C1 segment of cervical spinal cord (tissue), 14 donors: ENCODE measurements at regions not wholly inside any gene's neighbourhood (a gene's known extent, or its start where the extent isn't known, plus 50 kb on each side); places are given as distances from the start of the nearest gene placed in this dataset.
"Not testable (repeated sequence)": the region's sequence is repeated elsewhere in the genome, so short reads cannot be mapped to it uniquely, and the experiment has no call there.

Source experiments
- DNase-seq, 14 donors: peaks; one replicate each; lab custom pipeline; 2025; lab: John Stamatoyannopoulos, UW

- DNase-seq, result no peak
Observed at GRCh38 chr1:4215391-4215790, 315.3 kb upstream of the C1orf174 start.

GRCh38 chr1:4216231-4216630 is 316.2 kb upstream of the C1orf174 start:
- DNase-seq, result no peak

DNA sequence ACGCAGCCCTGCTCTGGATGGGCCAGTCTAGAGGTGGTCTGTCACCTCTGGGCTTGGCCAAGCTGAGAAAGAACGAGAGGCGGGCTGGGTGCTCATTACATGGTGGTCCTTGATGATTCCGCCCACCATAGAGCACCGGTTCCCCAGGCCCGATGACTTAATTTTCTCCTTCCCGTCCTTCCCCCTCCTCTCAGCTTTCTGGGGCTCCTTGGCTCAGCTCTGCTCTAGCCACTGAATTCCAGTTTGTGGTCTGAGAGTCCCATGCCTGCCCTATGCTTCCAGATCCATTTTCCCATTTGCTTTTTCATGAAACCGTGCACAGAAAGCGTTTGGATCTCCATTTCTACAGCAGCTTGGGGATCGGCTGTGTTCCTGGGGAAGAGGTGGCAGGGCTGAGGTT is 318.5 kb upstream of the C1orf174 start:
- no peak for DNase-seq

DNA sequence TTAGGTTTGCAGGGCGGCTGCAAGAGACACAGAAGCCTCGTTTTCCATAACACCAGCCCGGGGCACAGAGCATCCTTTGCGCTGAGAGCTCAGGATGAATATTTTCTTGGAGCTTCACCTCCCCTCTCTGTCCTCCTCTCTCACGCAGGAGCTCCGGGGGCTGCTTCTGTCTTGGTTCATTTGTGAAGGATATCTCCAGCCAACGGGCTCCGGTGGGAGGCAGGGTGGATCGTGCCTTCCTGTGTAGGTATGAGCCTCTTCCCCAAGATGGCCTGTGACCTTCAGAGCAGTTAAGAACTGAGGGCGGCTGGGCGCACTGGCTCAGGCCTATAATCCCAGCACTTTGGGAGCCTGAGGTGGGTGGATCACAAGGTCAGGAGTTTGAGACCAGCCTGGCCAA is 319.0 kb upstream of the C1orf174 start:
- DNase-seq, result no peak

- DNase-seq, result no peak
Observed at GRCh38 chr1:4219826-4220225, 319.8 kb upstream of the C1orf174 start.

GRCh38 chr1:4220362-4220761 is 320.3 kb upstream of the C1orf174 start:
- DNase-seq, result no peak

GRCh38 chr1:4221107-4221506 is 321.0 kb upstream of the C1orf174 start:
- no peak for DNase-seq

DNA sequence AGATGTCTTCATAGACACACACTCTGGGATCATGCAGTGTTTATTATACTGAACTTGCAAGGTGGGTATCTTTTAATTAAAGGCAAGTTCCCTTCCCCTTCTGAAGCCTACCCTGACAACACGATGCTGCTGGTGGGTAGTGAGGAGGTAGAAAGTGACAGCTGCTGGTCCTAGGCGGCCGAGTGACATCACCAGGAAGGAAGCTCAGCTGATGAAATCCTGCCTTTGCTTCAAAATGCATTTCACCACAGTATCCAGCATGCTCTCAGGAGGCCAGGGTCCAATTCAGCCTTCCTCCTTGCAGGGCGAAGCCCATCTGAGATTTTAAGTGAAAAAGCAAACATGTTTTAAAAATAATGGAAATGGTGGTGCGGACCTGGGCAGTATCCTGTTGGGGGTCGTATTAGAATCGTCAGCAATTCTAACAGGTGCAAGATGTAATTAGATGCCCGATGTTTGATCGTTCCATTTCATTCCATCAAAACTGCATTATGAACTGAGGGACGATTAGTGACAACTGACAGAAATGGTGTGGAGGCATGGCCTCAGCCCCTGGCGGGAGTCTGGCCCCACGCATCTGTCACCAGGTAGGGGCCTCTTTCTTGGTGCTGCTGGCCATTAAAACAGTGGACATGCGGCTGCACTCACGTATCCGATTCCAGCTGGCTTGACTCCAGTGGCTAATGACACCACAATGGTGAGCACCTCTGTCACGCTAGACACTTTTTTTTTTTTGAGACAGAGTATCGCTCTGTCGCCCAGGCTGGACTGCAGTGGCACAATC is 324.8 kb upstream of the C1orf174 start:
- DNase-seq, result no peak

DNA sequence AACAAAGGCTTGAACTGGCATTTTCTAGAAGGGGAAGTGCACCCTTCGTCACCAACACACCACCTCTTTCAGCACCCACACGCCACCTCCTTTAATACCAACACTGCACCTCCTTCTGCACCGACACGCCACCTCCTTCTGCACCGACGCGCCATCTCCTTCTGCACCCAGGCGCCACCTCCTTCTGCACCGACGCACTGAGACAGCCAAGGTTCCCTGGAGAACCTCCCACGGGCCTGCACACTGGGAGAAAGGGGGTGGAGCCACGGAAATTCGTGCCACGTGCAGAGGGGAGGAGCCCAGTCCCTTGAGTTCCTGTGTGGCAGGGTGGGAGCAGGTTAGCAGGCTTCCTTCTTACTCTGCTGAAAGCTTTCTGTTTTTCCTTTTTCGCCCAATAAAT is 327.9 kb upstream of the C1orf174 start:
- no peak for DNase-seq

DNA sequence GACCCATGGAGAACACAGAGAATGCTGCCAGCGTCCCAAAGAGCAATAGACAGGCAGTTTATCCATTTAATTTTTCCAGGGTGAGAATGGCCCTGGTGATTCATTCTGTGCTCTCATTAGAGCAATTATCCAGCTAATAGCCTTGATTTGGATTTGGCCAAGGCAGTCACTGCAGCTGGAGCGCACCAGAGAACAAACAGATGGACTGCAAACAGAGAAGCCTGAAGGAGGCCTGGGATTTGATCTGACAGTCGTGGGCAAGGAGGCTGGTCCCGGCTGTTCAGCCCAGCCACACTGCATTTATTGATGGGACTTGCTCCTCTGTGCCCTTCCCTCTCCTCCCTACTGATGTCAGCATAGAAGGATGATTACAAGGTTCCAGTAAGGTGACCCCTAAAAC is 353.9 kb upstream of the C1orf174 start:
- DNase-seq, result no peak

GRCh38 chr1:4256351-4256750 is 356.3 kb upstream of the C1orf174 start:
- no peak for DNase-seq

DNA sequence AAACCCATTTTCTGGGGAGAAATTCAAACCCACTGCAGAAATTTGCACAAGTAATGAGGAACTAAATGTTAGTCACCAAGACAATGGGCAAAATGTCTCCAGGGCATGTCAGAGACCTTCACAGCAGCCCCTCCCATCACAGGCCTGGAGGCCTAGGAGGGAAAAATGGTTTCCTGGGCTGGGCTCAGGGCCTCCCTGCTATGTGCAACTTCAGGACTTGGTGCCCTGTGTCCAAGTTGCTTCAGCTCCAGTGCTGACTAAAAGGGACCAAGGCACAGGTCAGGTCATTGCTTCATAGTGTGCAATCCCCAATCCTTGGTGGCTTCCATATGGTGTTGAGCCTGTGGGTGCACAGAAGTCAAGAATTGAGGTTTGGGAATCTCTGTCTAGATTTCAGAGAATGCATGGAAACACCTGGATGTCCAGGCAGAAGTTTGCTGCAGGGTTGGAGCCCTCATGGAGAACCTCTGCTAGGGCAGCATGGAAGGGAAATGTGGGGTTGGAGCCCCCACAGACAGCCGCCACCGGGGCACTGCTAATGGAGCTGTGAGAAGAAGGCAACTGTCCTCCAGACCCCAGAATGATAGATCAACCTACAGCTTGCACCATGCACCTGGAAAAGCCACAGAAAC is 358.2 kb upstream of the C1orf174 start:
- DNase-seq, result not testable (repeated sequence)

DNA sequence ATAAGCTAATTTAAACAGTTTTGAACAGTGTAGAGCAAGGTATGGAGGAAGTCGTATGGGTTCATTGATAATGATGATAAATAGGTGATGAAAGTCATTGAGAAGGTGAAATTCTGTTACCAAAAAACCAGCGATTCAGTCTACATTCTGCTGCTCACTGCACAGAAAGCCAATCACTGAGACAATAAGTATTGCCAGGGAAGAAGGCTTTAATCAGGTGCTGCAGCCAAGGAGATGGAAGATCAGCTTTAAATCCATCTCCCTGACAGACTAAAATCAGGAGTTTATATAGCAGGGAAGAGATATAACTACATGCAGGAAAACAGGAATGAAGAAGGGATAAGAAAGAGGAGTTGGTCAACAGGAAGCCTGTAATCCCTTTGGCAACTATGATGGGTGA is 361.3 kb upstream of the C1orf174 start:
- no peak for DNase-seq

DNA sequence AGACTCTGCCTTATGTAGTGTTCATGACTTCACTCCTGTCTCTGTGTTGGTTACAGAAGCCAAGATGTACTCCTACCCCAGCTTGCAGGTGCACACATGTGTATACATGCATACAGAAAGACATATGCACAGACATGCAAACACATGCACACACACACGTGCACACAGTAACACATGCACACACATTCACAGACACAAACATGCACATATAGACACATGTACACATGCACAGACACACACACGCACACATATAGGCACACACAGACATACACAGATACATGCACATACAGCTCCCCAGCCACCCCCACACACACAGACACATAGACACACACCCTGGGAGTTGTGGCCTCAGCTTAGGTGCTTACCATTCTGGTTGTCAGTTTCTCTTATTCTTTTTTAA is 362.6 kb upstream of the C1orf174 start:
- DNase-seq, result no peak

- DNase-seq, result no peak
Observed at GRCh38 chr1:4263699-4264098, 363.6 kb upstream of the C1orf174 start.

GRCh38 chr1:4265836-4266235 is 365.8 kb upstream of the C1orf174 start:
- DNase-seq, result peak in 2 of 14 donors; percentile 5 to 20

DNA sequence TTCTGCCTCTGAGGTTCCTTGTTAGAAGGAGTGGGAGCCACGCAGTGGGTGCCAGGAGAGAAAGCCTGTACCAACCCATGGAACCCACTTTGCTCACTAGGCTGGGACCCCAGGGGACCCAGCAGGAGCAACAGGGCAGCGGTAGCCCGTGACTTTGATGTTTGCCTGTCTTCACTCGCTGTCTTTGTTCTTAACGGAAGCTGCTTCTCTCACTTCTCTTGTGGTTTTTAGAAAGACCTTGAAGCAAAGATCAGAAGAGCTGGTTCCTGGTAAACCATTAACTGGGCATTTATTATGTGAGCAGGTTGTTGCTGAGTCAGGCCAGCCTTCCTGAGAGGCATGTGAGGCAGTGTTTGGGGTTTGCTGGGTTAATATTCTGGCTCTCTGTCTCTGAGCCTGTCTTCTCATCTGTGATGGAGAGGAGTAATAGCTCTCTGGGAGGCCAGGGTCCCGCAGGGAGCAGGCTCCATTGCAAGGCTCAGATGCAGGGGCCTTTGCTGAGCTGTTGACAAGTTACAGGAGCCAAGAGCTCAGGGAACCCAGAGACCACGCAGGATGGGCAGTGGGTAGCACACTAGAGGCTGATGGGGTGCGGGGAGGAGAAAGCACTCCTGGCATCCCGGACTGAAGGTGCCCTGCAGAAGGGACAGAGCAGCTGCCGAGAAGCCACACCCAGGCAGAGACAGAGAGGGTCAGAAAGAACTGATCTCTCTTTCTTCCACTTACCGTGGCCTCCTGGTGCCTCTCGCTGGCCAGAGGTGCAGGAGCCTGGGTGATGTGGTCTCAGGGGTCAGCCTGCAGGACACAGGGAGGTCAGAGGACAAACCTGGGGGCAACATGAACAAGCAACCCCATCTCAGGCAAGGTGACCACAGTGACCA is 367.5 kb upstream of the C1orf174 start:
- no peak for DNase-seq

DNA sequence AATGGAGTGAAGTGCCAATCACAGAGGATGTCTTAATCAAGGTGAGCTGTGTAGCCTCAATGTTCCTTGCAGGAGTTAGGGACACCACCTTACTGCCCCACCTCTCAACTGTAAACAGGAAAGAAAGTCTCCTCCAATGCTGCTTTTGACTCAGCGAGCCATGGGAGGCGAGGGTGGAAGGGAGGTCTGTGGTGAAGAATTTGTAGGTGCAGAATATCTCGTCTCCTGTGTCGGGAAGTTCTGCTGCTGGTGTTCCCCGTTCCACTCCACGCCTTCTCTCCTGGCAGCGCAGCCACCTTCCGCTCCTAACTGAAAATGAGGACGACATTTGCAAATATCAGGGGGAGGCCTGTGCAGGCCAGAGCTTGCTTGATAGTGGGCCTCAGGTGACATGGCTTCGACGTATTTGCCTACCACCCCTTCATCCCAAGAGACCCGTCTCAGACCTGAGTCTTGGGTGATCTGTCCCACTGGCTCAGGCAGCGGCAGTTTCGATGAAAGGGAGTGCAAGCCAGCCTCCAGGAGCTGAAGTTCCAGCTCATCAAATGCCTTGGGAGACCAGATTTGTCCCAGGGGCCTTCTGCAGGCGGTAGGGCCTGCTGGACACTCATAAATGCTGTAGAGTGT is 368.3 kb upstream of the C1orf174 start:
- no peak for DNase-seq

DNA sequence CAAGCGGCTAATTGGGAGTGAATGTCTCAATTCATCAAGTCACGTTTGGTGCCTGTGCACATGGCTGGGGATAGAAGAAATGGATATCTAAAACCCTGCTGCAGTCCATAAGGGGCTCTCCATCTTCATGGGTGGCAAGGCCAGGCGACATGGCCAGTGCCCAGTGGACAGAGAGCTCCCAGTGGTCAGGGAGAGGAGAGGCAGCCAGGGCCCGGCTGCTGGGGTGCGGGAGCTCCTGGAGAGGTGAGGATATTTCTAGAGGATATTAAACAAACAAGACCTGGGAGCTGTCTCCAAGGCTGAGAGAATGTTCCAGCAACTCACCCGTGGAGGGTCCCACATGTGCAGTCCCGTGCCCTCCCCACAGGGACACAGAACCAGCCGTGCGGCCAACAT is 368.8 kb upstream of the C1orf174 start:
- DNase-seq, result no peak

DNA sequence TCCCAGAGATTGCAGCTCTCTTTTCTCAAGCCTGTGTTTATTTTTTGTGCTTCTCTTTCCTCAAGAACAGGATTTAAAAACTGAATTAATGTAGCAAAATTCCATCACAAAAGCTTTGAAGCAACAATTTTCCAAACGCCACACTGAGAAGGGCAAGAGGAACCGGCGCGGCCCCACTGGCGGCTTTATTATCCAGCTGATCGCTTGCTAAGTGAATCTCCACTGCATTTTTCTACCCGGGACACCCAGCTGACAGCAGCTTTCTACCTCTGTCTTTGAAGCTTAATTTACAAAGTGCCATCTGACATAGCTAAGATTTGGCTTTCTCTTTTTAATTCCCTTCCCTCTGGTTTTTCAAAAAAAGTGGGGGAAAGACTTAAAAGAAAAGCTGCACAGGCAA is 369.3 kb upstream of the C1orf174 start:
- no peak for DNase-seq

DNA sequence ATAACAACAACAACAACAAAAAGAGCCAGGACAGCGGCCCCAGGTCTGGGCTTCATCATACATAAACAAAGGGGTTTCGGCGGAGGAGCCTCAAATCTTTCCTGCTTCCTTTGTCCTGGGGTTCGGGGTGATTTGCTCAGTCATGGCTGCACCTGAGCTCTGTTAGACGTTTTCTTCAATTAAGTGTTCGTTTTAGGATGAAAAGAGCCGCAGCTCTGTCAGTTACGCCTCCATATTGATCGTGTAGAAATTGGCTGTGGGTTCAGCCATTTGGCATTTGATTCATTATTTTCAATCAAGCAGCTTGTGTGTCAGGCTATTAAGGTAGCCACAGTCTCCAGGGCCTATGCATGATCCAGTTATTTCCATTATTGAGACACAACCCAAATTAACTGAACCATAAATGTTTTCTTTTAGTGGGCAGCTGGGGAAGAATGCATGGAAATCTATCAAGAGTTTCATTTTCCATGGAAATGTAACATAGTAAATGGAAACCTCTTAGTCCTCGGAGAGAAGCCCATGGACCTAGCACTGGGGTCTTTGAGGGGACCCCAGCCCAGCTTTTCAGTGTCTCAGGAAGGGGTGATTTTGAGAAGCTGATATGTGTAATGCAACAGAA is 370.0 kb upstream of the C1orf174 start:
- DNase-seq, result no peak
